HG03432 (cell line): ENCODE measurements at regions not wholly inside any gene's neighbourhood (a gene's known extent, or its start where the extent isn't known, plus 50 kb on each side); places are given as distances from the start of the nearest gene placed in this dataset.

Experiments
- ATAC-seq: cut with Tn5 transposase; IDR thresholded peaks from one replicate; pipeline ENCODE4 v1.9.1; 2021; ENCODE audit warnings: mild to moderate bottlenecking, moderate library complexity; ENCODE audit not compliant: unreplicated experiment

DNA sequence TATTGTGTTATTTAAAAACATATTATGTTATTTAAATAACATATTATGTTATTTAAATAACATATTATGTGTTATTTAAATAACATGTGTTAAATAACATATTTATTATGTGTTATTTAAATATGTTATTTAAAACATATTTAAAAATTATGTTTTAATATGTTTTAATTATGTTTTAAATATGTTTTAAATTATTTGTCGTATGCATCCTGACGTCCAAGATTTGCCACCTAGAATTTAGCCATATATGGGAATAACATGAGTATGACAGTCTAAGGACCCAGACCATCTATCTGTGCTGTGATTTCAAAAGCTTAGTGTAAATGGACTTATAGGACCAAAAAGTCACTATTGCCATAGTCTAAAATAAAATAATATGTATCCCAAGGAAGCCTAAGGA lies 484.3 kb upstream of the KLHL29 start:
- no peak for ATAC-seq

- ATAC-seq, result no peak
Measured at GRCh38 chr2:22901471-22902179, 483.4 kb upstream of the KLHL29 start.

- ATAC-seq, result no peak
Measured at GRCh38 chr2:22902180-22902550, 482.8 kb upstream of the KLHL29 start.

DNA sequence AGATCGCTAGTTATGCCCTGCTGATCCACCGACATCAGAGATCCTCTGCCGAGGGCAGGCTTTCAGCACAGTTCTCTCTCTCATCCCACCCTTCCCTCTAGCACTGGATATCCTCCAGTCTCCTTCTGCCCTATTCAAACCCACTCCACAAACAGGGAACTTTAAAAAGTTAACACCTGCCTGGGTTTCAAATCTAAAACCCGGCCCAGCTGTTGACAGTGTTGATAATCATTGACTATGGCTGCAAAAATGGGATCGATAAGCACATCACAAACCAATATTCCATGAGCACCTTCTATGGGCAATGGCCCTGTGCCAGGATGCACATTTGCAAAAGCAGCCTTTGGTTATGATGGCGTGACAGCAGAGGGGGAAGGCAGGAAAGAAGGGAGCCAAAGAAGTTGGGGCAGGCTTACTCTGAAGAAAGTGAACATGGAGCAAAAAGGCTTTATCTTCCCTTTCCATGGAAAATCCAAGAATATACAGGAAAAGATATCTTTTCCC lies 482.3 kb upstream of the KLHL29 start:
- ATAC-seq, result no peak

GRCh38 chr2:22903616-22904015 lies 481.4 kb upstream of the KLHL29 start:
- no peak for ATAC-seq

DNA sequence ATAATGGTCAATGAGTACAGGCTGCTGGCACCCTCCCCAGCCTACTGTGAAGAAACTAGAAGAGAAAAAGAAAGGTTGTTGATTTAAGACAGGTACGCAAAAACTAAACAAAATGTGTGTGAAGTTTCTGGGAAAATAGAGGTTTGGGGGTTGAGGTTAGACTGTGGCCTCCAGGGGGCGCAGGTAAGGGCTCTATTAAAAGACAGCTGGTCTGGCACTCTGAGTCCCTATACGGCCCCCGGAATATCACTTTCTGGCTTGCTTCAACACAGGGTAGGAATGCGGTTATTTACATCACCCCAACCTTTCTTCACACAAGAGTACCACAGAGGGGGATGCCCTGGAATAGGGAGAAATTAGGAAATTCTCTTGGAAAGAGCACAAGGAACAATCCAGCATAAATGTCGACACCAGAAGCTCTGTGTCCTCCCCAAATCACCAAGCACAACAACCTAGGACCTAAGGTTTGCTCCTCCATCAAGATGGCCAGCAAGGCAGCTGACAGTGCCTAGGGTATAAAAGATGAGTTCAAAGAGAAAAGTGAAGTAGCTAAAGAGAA lies 480.8 kb upstream of the KLHL29 start:
- no peak for ATAC-seq

DNA sequence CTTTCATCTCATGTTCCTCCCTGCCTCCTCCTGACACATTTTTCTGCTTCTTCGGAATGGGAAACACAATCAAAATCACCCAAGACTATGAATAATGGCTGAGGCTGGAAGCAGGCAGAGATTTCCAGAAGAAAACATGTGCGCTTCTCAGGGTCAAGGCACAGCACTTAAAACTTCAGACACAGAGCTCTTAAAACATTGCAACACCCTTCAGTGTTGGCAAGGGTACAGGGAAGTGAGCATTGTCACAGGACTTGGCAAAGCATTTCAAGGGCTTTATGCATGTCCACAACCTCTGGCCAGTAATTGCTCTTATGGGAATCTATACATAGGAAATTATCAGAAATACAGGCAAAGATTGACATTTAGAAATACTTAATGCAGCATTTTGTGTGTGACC lies 477.6 kb upstream of the KLHL29 start:
- no peak for ATAC-seq

DNA sequence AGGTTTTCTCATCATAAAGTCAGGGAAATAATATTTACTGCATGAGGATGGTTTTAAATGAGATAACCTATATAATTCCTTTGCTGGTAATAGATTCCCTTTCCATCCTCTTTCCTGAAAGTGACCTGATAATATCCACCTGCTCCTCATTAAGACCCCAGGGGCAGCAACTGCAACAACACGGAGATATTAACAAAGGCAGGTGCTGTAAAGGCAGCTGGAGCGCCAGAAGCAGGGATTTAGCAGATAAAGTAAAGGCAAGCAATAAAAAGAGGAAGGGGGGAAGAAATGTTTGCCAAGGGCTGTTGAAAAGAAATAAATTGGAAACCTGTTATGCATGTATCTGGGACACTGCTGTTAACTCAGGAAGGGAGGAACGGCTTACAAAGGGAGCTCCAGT lies 472.6 kb upstream of the KLHL29 start:
- no peak for ATAC-seq

GRCh38 chr2:22929998-22930397 lies 455.0 kb upstream of the KLHL29 start:
- ATAC-seq, result no peak

GRCh38 chr2:22930781-22931180 lies 454.2 kb upstream of the KLHL29 start:
- no peak for ATAC-seq

GRCh38 chr2:22932288-22932687 lies 452.7 kb upstream of the KLHL29 start:
- no peak for ATAC-seq

DNA sequence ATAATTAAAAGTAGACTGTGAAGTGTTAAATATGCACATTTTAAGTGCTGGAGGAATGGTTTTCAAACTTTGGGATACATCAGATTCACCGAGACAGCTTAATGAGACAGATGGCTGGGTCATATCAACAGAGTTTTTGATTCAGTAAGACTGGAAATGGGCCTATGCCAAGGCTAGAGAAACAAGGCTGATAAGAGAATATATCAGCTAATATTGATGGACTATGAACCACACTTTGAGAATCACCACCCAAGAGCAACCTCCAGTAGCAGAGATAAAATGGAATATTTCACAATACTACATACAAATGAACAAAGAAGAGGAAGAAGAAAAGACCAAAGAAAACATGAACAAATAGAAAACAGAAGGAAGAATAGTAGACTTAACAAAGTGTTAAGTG lies 450.2 kb upstream of the KLHL29 start:
- ATAC-seq, result no peak

- no peak for ATAC-seq
Measured at GRCh38 chr2:22942441-22942840, 442.5 kb upstream of the KLHL29 start.

GRCh38 chr2:22944143-22944542 lies 440.8 kb upstream of the KLHL29 start:
- no peak for ATAC-seq

GRCh38 chr2:22946553-22946952 lies 438.4 kb upstream of the KLHL29 start:
- no peak for ATAC-seq

- no peak for ATAC-seq
Measured at GRCh38 chr2:22947741-22948140, 437.2 kb upstream of the KLHL29 start.

DNA sequence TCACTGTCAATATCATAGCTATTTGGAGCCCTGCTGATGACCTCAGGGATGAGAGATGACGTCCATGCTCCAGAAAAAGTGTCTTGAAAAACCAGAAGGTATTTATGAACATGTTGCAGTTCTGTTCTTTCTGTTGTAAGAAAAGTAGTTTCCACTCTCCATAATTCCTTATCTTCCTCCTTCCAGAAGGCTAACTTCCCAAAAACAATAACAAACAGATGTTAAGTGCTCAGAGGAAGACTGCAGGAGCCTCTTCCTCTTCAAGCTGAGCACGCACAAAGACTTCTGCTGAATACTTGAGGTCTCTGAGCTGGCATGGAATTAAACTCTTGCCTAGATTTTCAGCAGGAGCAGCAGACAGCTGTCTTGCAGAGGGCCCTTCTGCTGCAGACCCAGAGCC lies 434.5 kb upstream of the KLHL29 start:
- no peak for ATAC-seq

- no peak for ATAC-seq
Measured at GRCh38 chr2:22952656-22953225, 432.2 kb upstream of the KLHL29 start.

DNA sequence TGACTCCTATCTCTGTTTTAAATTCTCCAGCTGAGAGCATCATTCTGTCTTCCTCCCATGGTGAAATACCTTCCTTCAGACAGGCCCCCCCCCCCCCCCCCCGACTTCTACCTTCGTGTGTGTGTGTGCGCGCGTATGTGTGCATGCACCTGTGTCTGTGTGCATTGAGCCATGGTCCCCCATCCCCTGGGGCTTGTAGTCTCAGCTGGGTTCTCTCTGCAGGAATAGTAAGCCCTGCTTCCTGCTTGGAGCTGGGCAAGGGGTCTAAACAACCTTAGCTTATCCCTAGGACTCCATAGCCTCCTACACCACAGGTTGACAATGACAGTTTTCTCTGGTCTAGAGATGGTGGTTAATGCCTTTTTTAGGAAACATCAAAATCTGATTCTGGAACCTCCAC lies 427.5 kb upstream of the KLHL29 start:
- ATAC-seq, result no peak

- ATAC-seq, result no peak
Measured at GRCh38 chr2:22958308-22958707, 426.7 kb upstream of the KLHL29 start.

DNA sequence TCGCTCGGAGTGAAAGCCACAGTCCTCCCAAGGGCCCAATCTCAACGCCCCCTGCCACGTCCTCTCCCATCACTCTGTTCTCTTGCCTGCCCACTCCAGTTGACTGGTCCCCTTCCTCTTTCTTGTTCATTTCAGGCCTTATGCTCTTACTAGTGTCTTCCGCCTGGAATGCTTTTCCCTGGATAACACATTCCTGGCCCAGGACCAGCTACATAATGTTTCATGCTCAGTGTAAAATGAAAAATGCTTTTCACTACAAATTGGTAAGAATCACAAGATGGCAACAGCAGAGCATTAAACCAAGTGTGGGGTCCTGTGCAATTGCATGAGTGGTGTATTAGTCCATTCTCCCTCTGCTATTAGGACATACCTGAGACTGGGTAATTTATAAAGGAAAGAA lies 417.2 kb upstream of the KLHL29 start:
- no peak for ATAC-seq

- no peak for ATAC-seq
Measured at GRCh38 chr2:22970284-22970975, 414.5 kb upstream of the KLHL29 start.
